HEK293 (cell line): ENCODE measurements at regions not wholly inside any gene's neighbourhood (a gene's known extent, or its start where the extent isn't known, plus 50 kb on each side); places are given as distances from the start of the nearest gene placed in this dataset.
A peak's percentile ranks its signal among the peaks of the same experiment; 100 is the strongest.

ENCODE experiments used
- CTCF ChIA-PET: fragments of 350-600 bp; formaldehyde crosslinking; extraction: SDS; loops from one replicate; lab custom pipeline; 2021; ENCODE audit warnings: antibody characterized with exemption; lab: Yijun Ruan, JAX
- POLR2A ChIA-PET: fragments of 300-600 bp; formaldehyde crosslinking; extraction: SDS; loops from one replicate; lab custom pipeline; 2020; ENCODE audit warnings: antibody characterized with exemption, inconsistent platforms; lab: Yijun Ruan, JAX
- H3K27ac ChIP-seq: fragments of 200-500 bp; sonication (Bioruptor generic); 2 replicates; pipeline ENCODE4 v1.5.1; 2014; ENCODE audit warnings: low read depth, low read length, control low read depth, inconsistent platforms; ENCODE audit errors: extremely low read depth
- H3K36me3 ChIP-seq, 2 experiments: fragments of 200-500 bp in 1 of 2; sonication (Bioruptor generic) in 1 of 2; 1 replicate in 1 of 2; 2 replicates in 1 of 2; pipeline ENCODE4 v1.5.1; 2014 to 2017; ENCODE audit warnings: inconsistent platforms in 2 of 2, low read length in 2 of 2; ENCODE audit not compliant: control insufficient read depth in 2 of 2, insufficient read depth in 1 of 2
- H3K4me1 ChIP-seq: fragments of 200-500 bp; sonication (Bioruptor generic); 2 replicates; pipeline ENCODE4 v1.5.1; 2014; ENCODE audit warnings: mild to moderate bottlenecking, low read length, inconsistent platforms; ENCODE audit not compliant: control insufficient read depth, insufficient read depth
- H3K4me3 ChIP-seq: 2 replicates; pipeline ENCODE4 v1.5.1; 2011; ENCODE audit warnings: low read depth, mild to moderate bottlenecking, control low read depth, low read length, moderate library complexity
- H3K9me3 ChIP-seq: fragments of 200-500 bp; sonication (Bioruptor generic); 2 replicates; pipeline ENCODE4 v1.5.1; 2014; ENCODE audit warnings: low read depth, low read length, inconsistent platforms; ENCODE audit not compliant: control insufficient read depth, insufficient read depth
- KLF10 ChIP-seq: fragments of 450-650 bp; IDR thresholded peaks from 2 replicates; pipeline ENCODE4 v1.5.1; 2018; ENCODE audit warnings: missing biosample characterization, mild to moderate bottlenecking, missing genetic modification characterization
- SP3 ChIP-seq: fragments of 450-650 bp; formaldehyde crosslinking; IDR thresholded peaks from 2 replicates; pipeline ENCODE4 v1.5.1; 2016; ENCODE audit warnings: missing biosample characterization, missing genetic modification characterization
- TCF7L2 ChIP-seq: IDR thresholded peaks from 2 replicates; pipeline ENCODE4 v1.6.1; 2011; ENCODE audit warnings: low read depth, mild to moderate bottlenecking, inconsistent platforms, low read length, moderate library complexity, borderline replicate concordance
- ZBTB7A ChIP-seq: fragments of 450-650 bp; formaldehyde crosslinking; IDR thresholded peaks from 2 replicates; pipeline ENCODE4 v1.5.1; 2016; ENCODE audit warnings: low read depth, missing biosample characterization, missing genetic modification characterization
- ZEB2 ChIP-seq: fragments of 450-650 bp; formaldehyde crosslinking; IDR thresholded peaks from 2 replicates; pipeline ENCODE4 v1.5.1; 2016; ENCODE audit warnings: missing biosample characterization, missing genetic modification characterization
- ZNF112 ChIP-seq: fragments of 450-650 bp; formaldehyde crosslinking; IDR thresholded peaks from 2 replicates; pipeline ENCODE4 v1.5.0; 2017; ENCODE audit warnings: missing biosample characterization, missing genetic modification characterization
- ZNF19 ChIP-seq: fragments of 450-650 bp; formaldehyde crosslinking; IDR thresholded peaks from 2 replicates; pipeline ENCODE4; 2016; ENCODE audit warnings: missing biosample characterization, missing genetic modification characterization, low read depth
- ZNF266 ChIP-seq: fragments of 450-650 bp; formaldehyde crosslinking; IDR thresholded peaks from 2 replicates; pipeline ENCODE4 v1.5.1; 2016; ENCODE audit warnings: missing biosample characterization, missing genetic modification characterization, low read depth
- ZNF311 ChIP-seq: fragments of 450-650 bp; formaldehyde crosslinking; IDR thresholded peaks from 2 replicates; pipeline ENCODE4 v1.5.1; 2017; ENCODE audit warnings: missing biosample characterization, missing genetic modification characterization, borderline replicate concordance
- ZNF404 ChIP-seq: fragments of 450-650 bp; formaldehyde crosslinking; IDR thresholded peaks from 2 replicates; pipeline ENCODE4 v1.5.1; 2017; ENCODE audit warnings: missing biosample characterization, missing genetic modification characterization
- ZNF423 ChIP-seq: fragments of 450-650 bp; formaldehyde crosslinking; IDR thresholded peaks from 2 replicates; pipeline ENCODE4 v1.5.1; 2016; ENCODE audit warnings: missing biosample characterization, missing genetic modification characterization
- ZNF501 ChIP-seq: fragments of 450-650 bp; formaldehyde crosslinking; IDR thresholded peaks from 2 replicates; pipeline ENCODE4 v1.5.1; 2016; ENCODE audit warnings: missing biosample characterization, missing genetic modification characterization
- ZNF670 ChIP-seq: fragments of 450-650 bp; formaldehyde crosslinking; IDR thresholded peaks from 2 replicates; pipeline ENCODE4 v1.5.1; 2016; ENCODE audit warnings: missing biosample characterization, missing genetic modification characterization, low read depth
- TF ChIP-seq, protein P1 (sequence below): fragments of 450-650 bp; formaldehyde crosslinking; IDR thresholded peaks from 2 replicates; pipeline ENCODE4 v1.5.1; 2016; ENCODE audit warnings: missing biosample characterization, missing genetic modification characterization, borderline replicate concordance
- TF ChIP-seq, protein P2 (sequence below): fragments of 450-650 bp; formaldehyde crosslinking; IDR thresholded peaks from 2 replicates; pipeline ENCODE4 v1.5.1; 2017; ENCODE audit warnings: missing biosample characterization, missing genetic modification characterization
- TF ChIP-seq, protein P3 (sequence below): fragments of 450-650 bp; formaldehyde crosslinking; IDR thresholded peaks from 2 replicates; pipeline ENCODE4 v1.5.1; 2016; ENCODE audit warnings: missing biosample characterization, missing genetic modification characterization
- TF ChIP-seq, protein P4 (sequence below): fragments of 450-650 bp; formaldehyde crosslinking; IDR thresholded peaks from 2 replicates; pipeline ENCODE4 v1.5.1; 2016; ENCODE audit warnings: missing biosample characterization, missing genetic modification characterization

DNA sequence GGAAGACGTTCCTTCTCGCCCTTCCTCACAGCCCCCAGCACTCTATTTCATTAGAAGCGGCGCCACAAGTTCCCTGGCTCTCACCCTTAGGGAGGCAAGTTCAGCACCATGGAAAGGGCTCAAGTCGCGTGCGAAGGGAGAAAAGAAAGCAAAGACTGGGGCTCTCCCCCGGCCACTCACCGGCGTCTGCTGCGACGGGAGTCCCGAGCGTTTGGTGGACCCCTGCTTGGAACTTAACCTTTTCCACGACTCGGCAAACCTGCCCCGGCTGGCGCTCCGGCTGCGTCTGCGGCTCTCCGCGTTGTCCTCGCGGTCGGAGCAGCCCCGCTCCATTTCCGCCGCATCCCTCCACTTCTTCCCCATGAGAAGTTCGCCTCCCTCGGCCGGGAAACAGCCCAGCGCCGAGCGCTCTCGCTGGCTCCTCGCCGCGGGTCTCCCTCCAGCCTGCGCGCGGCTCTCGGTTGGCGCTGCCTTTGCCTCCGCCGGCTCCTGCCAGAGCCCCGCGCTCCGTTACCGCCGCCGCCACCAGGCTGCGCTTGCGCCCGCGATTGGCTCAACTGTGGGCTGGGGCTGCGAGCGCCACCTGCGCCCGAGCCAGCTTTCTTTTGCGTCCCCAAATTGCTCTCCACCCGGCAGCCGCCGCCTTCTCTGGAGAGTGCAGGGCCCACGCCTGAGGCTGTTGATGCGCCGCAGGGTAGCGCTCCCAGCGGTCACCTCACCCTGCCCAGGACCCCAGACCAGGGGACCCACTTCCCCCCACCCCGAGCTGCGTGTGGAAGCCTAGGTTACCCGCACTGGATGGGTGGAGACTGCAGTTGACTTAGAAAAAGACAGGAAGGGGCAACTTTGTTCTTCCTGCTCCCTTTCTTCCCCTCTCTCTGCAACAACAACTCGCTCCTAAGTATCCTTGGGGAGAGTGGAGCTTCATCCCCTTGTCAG is 321.6 kb downstream of the CEMIP2 start (continued):
- TF ChIP-seq SP3 (tag by site-specific recombination), result no peak
- no peak for TF ChIP-seq ZNF311 (tag by site-specific recombination)
- no peak for TF ChIP-seq TCF7L2
- TF ChIP-seq, protein P1, sequence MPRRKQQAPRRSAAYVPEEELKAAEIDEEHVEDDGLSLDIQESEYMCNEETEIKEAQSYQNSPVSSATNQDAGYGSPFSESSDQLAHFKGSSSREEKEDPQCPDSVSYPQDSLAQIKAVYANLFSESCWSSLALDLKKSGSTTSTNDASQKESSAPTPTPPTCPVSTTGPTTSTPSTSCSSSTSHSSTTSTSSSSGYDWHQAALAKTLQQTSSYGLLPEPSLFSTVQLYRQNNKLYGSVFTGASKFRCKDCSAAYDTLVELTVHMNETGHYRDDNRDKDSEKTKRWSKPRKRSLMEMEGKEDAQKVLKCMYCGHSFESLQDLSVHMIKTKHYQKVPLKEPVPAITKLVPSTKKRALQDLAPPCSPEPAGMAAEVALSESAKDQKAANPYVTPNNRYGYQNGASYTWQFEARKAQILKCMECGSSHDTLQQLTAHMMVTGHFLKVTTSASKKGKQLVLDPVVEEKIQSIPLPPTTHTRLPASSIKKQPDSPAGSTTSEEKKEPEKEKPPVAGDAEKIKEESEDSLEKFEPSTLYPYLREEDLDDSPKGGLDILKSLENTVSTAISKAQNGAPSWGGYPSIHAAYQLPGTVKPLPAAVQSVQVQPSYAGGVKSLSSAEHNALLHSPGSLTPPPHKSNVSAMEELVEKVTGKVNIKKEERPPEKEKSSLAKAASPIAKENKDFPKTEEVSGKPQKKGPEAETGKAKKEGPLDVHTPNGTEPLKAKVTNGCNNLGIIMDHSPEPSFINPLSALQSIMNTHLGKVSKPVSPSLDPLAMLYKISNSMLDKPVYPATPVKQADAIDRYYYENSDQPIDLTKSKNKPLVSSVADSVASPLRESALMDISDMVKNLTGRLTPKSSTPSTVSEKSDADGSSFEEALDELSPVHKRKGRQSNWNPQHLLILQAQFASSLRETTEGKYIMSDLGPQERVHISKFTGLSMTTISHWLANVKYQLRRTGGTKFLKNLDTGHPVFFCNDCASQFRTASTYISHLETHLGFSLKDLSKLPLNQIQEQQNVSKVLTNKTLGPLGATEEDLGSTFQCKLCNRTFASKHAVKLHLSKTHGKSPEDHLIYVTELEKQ (tag by site-specific recombination), result no peak
- no peak for TF ChIP-seq ZNF266
- no peak for TF ChIP-seq ZBTB7A (tag by site-specific recombination)
- no peak for TF ChIP-seq ZNF670
- TF ChIP-seq, protein P2, sequence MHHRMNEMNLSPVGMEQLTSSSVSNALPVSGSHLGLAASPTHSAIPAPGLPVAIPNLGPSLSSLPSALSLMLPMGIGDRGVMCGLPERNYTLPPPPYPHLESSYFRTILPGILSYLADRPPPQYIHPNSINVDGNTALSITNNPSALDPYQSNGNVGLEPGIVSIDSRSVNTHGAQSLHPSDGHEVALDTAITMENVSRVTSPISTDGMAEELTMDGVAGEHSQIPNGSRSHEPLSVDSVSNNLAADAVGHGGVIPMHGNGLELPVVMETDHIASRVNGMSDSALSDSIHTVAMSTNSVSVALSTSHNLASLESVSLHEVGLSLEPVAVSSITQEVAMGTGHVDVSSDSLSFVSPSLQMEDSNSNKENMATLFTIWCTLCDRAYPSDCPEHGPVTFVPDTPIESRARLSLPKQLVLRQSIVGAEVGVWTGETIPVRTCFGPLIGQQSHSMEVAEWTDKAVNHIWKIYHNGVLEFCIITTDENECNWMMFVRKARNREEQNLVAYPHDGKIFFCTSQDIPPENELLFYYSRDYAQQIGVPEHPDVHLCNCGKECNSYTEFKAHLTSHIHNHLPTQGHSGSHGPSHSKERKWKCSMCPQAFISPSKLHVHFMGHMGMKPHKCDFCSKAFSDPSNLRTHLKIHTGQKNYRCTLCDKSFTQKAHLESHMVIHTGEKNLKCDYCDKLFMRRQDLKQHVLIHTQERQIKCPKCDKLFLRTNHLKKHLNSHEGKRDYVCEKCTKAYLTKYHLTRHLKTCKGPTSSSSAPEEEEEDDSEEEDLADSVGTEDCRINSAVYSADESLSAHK (tag by site-specific recombination), result no peak
- no peak for TF ChIP-seq ZNF404 (tag by site-specific recombination)
- TF ChIP-seq ZEB2 (tag by site-specific recombination), result 0 out of 2 replicates have a peak, but pooled peaks have one; percentile 28
- TF ChIP-seq, protein P3, sequence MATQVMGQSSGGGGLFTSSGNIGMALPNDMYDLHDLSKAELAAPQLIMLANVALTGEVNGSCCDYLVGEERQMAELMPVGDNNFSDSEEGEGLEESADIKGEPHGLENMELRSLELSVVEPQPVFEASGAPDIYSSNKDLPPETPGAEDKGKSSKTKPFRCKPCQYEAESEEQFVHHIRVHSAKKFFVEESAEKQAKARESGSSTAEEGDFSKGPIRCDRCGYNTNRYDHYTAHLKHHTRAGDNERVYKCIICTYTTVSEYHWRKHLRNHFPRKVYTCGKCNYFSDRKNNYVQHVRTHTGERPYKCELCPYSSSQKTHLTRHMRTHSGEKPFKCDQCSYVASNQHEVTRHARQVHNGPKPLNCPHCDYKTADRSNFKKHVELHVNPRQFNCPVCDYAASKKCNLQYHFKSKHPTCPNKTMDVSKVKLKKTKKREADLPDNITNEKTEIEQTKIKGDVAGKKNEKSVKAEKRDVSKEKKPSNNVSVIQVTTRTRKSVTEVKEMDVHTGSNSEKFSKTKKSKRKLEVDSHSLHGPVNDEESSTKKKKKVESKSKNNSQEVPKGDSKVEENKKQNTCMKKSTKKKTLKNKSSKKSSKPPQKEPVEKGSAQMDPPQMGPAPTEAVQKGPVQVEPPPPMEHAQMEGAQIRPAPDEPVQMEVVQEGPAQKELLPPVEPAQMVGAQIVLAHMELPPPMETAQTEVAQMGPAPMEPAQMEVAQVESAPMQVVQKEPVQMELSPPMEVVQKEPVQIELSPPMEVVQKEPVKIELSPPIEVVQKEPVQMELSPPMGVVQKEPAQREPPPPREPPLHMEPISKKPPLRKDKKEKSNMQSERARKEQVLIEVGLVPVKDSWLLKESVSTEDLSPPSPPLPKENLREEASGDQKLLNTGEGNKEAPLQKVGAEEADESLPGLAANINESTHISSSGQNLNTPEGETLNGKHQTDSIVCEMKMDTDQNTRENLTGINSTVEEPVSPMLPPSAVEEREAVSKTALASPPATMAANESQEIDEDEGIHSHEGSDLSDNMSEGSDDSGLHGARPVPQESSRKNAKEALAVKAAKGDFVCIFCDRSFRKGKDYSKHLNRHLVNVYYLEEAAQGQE (tag by site-specific recombination), result peak; percentile 97
- no peak for TF ChIP-seq ZNF423
- no peak for TF ChIP-seq ZNF112 (tag by site-specific recombination)
- no peak for TF ChIP-seq ZNF19
- TF ChIP-seq, all 188 proteins: peak for 21

DNA sequence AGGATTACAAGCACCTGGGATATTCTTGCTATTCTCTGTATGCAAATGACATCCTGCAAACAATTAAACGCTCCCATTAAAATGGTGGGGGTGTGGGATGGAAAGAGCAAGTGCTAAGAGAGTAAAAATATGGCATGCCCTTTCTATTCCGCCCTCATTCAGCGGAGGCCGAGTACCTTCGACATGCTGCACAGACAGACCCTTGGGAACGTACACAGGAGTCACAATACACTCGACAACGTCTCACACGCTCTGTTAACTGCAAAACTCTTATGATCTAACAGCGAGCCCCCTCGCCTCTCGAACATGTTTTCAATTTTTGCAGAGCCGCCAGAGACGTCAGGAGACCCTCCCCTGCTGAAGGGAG is 322.2 kb downstream of the CEMIP2 start:
- H3K4me1 ChIP-seq, result no peaks in the 10 kb centered on the region
- H3K9me3 ChIP-seq, result no peaks in the 10 kb centered on the region
- TF ChIP-seq KLF10 (tag by site-specific recombination), result no peak
- TF ChIP-seq ZNF501 (tag by site-specific recombination), result no peak
- TF ChIP-seq, protein P4, sequence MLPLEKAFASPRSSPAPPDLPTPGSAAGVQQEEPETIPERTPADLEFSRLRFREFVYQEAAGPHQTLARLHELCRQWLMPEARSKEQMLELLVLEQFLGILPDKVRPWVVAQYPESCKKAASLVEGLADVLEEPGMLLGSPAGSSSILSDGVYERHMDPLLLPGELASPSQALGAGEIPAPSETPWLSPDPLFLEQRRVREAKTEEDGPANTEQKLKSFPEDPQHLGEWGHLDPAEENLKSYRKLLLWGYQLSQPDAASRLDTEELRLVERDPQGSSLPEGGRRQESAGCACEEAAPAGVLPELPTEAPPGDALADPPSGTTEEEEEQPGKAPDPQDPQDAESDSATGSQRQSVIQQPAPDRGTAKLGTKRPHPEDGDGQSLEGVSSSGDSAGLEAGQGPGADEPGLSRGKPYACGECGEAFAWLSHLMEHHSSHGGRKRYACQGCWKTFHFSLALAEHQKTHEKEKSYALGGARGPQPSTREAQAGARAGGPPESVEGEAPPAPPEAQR, result no peak
- TF ChIP-seq, all 188 proteins: peak for 0
- Histone ChIP-seq H3K4me3 (no peak overlapping the region), H3K27ac (no peak overlapping the region), H3K36me3 (no peaks in the 10 kb centered on the region)
- ChIA-PET POLR2A (no interaction called here), CTCF (no interaction called here)
